Esophagus (tissue), 2 donors: ENCODE measurements at regions not wholly inside any gene's neighbourhood (a gene's known extent, or its start where the extent isn't known, plus 50 kb on each side); places are given as distances from the start of the nearest gene placed in this dataset.

ENCODE experiments used
- H3K27ac ChIP-seq, 2 donors: one replicate each; pipeline ENCODE4 v1.5.1; 2013; ENCODE audit warnings: low read depth in 2 of 2, mild to moderate bottlenecking in 2 of 2, inconsistent platforms in 1 of 2, low read length in 1 of 2, moderate library complexity in 1 of 2
- H3K27me3 ChIP-seq, 2 donors: one replicate each; pipeline ENCODE4 v1.6.1; 2013; ENCODE audit warnings: low read length in 2 of 2, control low read depth in 1 of 2, mild to moderate bottlenecking in 1 of 2; ENCODE audit not compliant: insufficient read depth in 2 of 2, control insufficient read depth in 1 of 2
- H3K36me3 ChIP-seq, 2 donors: one replicate each; pipeline ENCODE4 v1.6.1; 2013; ENCODE audit warnings: low read length in 1 of 2; ENCODE audit not compliant: control insufficient read depth in 2 of 2, insufficient read depth in 2 of 2
- H3K4me1 ChIP-seq, 2 donors: one replicate each; pipeline ENCODE4 v1.6.1; 2013; ENCODE audit warnings: low read length in 1 of 2; ENCODE audit not compliant: control insufficient read depth in 2 of 2, insufficient read depth in 2 of 2
- H3K4me3 ChIP-seq, 2 donors: one replicate each; pipeline ENCODE4 v1.5.1; 2013; ENCODE audit warnings: low read length in 2 of 2, mild to moderate bottlenecking in 2 of 2, low read depth in 1 of 2, moderate library complexity in 1 of 2
- H3K9me3 ChIP-seq, 2 donors: one replicate each; pipeline ENCODE4 v1.6.1; 2013; ENCODE audit warnings: mild to moderate bottlenecking in 2 of 2, low read depth in 1 of 2, low read length in 1 of 2, moderate library complexity in 1 of 2; ENCODE audit not compliant: control insufficient read depth in 2 of 2, insufficient read depth in 1 of 2
- WGBS, 2 donors: extraction: QIAGEN DNeasy Blood & Tissue Kit; methylation state at CpG; one replicate each; pipeline ENCODE4 v1.1.7; 2013; 5-methylcytosine and 5-hydroxymethylcytosine counted together
- donor health status: healthy with polysubstance abuse.
- donor health status: Bipolar disorder and iron deficiency.

DNA sequence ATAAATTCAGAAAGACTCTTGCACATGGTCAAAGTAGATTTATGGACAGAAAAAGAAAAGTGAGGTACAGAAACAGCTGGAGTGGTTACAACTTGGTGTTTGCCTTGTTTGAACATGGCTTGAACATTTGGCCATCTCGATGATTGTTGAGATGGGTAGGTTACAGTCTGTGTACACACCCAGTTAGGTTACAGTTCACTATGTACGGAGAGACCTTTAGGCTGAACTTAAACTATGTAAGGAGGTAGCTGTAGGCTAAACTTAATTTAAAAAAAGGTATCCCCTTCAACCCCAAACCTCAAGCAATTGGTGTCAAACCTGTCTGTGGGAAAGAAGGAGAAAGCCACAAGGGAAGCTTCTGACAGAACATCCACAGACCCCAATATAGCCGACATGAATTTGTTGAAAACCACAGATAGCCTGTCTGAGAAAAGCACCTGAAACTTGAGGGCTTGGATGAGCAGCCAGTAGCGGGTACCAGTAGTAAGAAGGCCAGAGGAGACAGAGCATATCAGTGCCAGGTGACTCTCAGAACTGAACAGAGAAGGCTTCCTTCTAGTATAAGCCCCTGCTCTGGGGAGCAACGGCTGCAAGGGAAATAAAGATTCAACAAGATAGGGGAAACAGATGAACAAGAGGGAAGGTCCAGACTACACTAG is 247.9 kb upstream of the GALNTL6 start:
- no peaks in the 10 kb centered on the region for H3K9me3 ChIP-seq
- no peaks in the 10 kb centered on the region for H3K36me3 ChIP-seq
- WGBS, 2 donors = 62 to 65% methylated on average over 5 of the region's 5 CpGs
- H3K27ac ChIP-seq = no peak overlapping the region
- no peak overlapping the region for H3K4me3 ChIP-seq
- H3K27me3 ChIP-seq = no peaks in the 10 kb centered on the region
- H3K4me1 ChIP-seq = no peaks in the 10 kb centered on the region

DNA sequence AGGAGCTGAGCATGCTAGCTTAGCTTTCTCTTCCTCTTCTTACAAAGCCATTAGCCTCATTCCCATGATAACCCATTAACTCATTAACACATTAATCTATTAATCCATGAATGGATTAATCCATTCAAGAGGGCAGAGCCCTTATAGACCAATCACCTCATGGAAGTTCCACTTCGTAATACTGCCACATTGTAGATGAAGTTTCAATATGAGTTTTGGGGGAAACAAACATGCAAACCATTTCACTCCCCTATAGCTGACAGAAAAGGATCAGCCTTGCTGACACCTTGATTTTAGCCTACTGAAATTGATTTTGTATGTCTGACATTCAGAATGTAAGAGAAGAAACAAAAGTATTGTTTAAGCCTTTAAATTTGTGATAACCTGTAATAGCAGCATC is 251.8 kb upstream of the GALNTL6 start:
- Histone ChIP-seq H3K9me3 (no peaks in the 10 kb centered on the region), H3K36me3 (no peaks in the 10 kb centered on the region), H3K27me3 (no peaks in the 10 kb centered on the region), H3K4me3 (no peak overlapping the region), H3K4me1 (no peaks in the 10 kb centered on the region), H3K27ac (no peak overlapping the region)
- 76 to 79% methylated on average over 1 of the region's 1 CpG for WGBS, 2 donors

DNA sequence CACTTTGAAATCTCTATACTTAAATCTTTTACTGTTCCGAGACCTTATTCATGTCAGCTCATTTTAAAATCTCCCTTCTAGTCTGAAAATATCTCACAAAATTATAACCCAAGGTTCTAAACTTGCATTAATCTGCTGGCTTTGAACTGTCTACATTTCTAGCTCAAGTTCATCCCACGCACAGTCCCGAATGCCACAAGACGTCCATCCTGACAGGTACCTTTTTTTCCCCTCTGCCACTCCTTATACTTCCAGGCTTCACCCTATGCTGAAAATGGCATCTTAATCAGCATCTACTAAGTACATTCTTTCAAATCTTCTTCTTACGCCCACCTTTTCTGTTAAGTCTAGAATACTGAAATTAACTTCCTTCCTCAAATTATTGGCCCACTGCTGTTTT is 259.2 kb upstream of the GALNTL6 start:
- WGBS, 2 donors = 85 to 87% methylated on average over 5 of the region's 5 CpGs
- Histone ChIP-seq H3K4me1 (no peaks in the 10 kb centered on the region), H3K36me3 (no peaks in the 10 kb centered on the region)

DNA sequence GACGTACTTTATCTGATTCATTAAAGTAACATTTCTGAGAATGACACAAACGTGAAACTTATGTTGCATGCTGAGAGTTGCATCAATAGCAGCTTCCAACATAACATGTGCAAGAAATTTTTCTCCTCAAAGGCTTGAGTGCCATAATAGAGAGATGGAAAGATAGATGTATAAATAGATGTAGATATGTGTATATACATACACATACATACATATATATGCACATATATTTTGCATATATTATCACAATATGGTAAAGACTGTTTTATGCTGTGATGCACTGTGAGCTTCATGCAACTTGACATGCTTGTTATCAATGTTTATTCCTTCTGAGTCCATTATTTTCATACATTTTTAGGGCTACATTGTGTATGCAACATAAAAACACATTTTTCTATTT is 270.6 kb upstream of the GALNTL6 start:
- no peak overlapping the region for H3K27ac ChIP-seq
- WGBS, 2 donors = 65 to 75% methylated on average over 2 of the region's 2 CpGs
- no peaks in the 10 kb centered on the region for H3K27me3 ChIP-seq
- H3K4me3 ChIP-seq = no peak overlapping the region
- peaks cover 0 to 2% of the 10 kb centered on the region in 2 donors for H3K9me3 ChIP-seq
- H3K36me3 ChIP-seq = no peaks in the 10 kb centered on the region
- H3K4me1 ChIP-seq = no peaks in the 10 kb centered on the region

More for the DNA sequence above, 259.2 kb upstream of the GALNTL6 start:
- Histone ChIP-seq H3K9me3 (no peaks in the 10 kb centered on the region), H3K27ac (no peak overlapping the region), H3K4me3 (no peak overlapping the region), H3K27me3 (no peaks in the 10 kb centered on the region)

DNA sequence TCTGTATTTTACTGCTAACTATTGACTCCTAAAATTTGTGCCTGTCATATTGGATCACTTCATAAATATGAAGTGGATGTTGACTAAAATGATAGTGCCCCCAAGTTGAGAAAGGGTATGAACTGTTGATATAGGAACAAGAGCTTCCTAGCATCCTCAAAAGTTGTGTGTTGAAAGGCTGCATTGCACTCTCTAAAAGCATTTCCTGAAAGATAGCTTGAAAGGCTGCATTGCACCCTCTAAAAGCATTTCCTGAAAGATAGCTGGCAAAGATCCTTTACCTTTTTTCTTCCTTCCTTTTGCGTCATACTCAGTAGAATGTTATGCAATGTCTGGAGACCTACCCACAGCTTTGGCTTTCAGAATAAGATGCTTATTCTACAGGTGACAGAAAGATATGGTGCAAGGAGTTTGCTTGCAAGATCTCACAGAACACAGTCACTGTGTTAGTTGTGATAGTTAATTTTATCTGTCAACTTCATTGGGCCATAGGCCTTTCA is 274.6 kb upstream of the GALNTL6 start:
- WGBS, 2 donors = 70 to 89% methylated on average over 1 of the region's 1 CpG
- Histone ChIP-seq H3K4me3 (no peak overlapping the region), H3K27me3 (no peaks in the 10 kb centered on the region), H3K36me3 (no peaks in the 10 kb centered on the region), H3K27ac (no peak overlapping the region), H3K4me1 (no peaks in the 10 kb centered on the region), H3K9me3 (no peaks in the 10 kb centered on the region)

DNA sequence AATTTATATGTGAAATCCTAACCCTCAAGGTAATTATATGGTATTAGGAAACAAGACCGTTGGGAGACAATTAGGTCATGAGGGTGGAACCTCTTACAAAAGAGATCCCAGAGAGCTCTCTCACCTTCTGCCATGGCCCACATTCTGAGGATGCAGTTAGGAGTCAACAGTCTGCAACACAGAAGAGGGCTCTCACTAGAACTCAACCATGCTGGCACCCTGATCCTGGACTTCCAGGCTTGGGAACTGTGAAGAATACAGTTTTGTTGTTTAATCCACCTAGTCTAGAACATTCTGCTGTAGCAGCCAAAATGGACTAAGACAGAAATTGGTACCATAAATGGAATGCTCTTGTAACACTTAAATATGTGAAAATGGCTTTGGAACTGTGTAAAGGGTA is 278.8 kb upstream of the GALNTL6 start:
- no peaks in the 10 kb centered on the region for H3K9me3 ChIP-seq
- no peak overlapping the region for H3K27ac ChIP-seq
- no peaks in the 10 kb centered on the region for H3K36me3 ChIP-seq
- 67 to 75% methylated on average over 1 of the region's 1 CpG for WGBS, 2 donors
- no peak overlapping the region for H3K4me3 ChIP-seq
- H3K4me1 ChIP-seq = no peaks in the 10 kb centered on the region
- H3K27me3 ChIP-seq = no peaks in the 10 kb centered on the region

DNA sequence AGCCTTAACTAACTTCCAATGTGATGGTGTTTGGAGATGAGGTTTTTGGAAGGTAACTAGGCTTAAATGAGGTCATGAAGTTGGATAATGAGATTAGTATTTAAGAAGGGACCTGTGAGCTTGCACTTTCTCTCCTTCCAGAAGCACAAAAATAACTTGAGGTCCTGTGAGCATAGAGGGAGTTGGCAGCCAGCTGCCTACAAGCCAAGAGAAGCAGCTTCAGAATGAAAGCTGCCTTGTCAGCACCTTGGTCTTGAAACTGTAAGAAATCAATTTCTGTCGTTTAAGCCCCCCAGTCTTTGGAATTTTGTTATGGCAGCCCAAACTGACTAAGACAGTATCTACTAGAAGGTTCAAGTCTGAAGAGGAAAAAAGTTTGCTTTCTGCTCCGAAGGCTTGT is 280.2 kb upstream of the GALNTL6 start:
- WGBS, 2 donors = 75 to 76% methylated on average over 2 of the region's 2 CpGs
- H3K27ac ChIP-seq = no peak overlapping the region

DNA sequence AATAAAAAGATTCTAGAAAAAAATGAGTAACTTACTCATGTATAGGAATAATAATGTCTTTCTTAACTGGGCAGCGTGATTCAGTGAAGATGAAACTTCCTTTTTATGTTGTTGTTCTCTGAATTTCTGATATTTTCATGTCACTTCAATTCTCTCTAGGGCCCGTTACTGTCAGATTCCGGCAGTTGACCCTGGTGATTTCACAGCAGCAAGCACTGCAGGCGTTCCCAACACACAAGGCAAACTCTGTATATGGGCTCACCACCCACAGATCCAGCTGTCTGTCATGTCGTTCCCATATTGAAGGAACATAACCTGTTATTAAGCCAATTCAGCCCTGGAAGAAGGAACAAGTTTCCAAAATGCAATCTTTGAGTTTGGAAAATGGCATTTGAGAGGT is 288.3 kb upstream of the GALNTL6 start:
- Histone ChIP-seq H3K27ac (no peak overlapping the region), H3K4me1 (no peaks in the 10 kb centered on the region), H3K27me3 (no peaks in the 10 kb centered on the region), H3K36me3 (no peaks in the 10 kb centered on the region), H3K9me3 (no peaks in the 10 kb centered on the region), H3K4me3 (no peak overlapping the region)
- 68 to 77% methylated on average over 5 of the region's 5 CpGs for WGBS, 2 donors

More for the DNA sequence above, 280.2 kb upstream of the GALNTL6 start:
- H3K4me1 ChIP-seq = no peaks in the 10 kb centered on the region
- H3K9me3 ChIP-seq = no peaks in the 10 kb centered on the region
- no peaks in the 10 kb centered on the region for H3K36me3 ChIP-seq
- H3K27me3 ChIP-seq = no peaks in the 10 kb centered on the region
- H3K4me3 ChIP-seq = no peak overlapping the region

DNA sequence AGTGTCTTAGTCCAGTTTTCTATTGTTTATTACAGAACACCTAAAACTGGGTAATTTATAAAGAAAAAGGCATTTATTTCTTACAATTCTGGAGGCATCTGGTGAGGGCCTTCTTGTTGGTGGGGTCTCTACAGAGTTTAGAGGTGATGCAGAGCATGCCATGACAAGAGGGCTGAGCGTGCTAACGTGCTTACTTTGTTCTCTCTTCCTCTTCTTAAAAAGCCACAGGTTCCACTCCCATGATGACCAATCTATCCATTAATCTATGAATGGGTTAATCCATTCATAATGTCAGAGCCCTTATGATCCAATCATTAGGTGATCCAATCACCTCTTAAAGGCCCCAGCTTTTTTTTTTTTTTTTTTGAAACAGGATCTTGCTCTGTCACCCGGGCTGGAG is 291.5 kb upstream of the GALNTL6 start:
- Histone ChIP-seq H3K36me3 (no peaks in the 10 kb centered on the region), H3K4me3 (no peak overlapping the region), H3K27me3 (no peaks in the 10 kb centered on the region), H3K9me3 (no peaks in the 10 kb centered on the region), H3K27ac (no peak overlapping the region), H3K4me1 (no peaks in the 10 kb centered on the region)
- WGBS, 2 donors = 49 to 53% methylated on average over 3 of the region's 3 CpGs

DNA sequence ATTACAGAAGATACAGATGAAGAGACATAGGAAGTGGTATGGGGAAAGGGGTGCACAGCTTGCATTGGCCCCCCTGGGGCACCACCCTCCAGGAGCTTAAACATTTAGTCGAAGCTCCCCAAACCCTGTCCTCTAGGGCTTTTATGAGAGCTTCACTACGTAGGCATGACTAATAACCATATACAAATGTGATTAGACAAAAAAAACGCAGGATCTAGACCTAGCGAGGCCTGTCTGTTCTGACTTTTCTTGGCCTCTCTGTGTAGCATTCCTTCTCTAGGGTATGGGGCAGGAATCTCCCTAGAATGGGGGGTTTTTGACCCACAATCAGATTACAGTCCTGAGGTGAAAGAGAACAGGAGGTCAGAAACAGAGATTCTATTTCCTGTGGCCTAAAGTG is 293.7 kb upstream of the GALNTL6 start:
- H3K4me3 ChIP-seq = no peak overlapping the region
- no peak overlapping the region for H3K27ac ChIP-seq
- no peaks in the 10 kb centered on the region for H3K9me3 ChIP-seq
- H3K27me3 ChIP-seq = no peaks in the 10 kb centered on the region
- 80 to 85% methylated on average over 4 of the region's 4 CpGs for WGBS, 2 donors
- H3K36me3 ChIP-seq = no peaks in the 10 kb centered on the region
- no peaks in the 10 kb centered on the region for H3K4me1 ChIP-seq
